Mammary epithelial cell (primary cell): ENCODE measurements at regions not wholly inside any gene's neighbourhood (a gene's known extent, or its start where the extent isn't known, plus 50 kb on each side); places are given as distances from the start of the nearest gene placed in this dataset.

Experiments used
- EZH2 ChIP-seq: IDR thresholded peaks from 2 replicates; pipeline ENCODE4 v1.6.1; 2012; ENCODE audit warnings: low read length, inconsistent platforms, borderline replicate concordance
- TF ChIP-seq, protein P1 (sequence below), 2 donors: IDR thresholded peaks in 1 of 2; conservative IDR thresholded peaks in 1 of 2; 2 replicates each; pipeline ENCODE4 v1.5.1; 2011 to 2012; ENCODE audit warnings: inconsistent platforms in 2 of 2, low read length in 2 of 2, mild to moderate bottlenecking in 2 of 2, control low read depth in 1 of 2, low read depth in 1 of 2; ENCODE audit not compliant: insufficient read depth in 1 of 2; ENCODE audit errors: extremely low read depth in 1 of 2

DNA sequence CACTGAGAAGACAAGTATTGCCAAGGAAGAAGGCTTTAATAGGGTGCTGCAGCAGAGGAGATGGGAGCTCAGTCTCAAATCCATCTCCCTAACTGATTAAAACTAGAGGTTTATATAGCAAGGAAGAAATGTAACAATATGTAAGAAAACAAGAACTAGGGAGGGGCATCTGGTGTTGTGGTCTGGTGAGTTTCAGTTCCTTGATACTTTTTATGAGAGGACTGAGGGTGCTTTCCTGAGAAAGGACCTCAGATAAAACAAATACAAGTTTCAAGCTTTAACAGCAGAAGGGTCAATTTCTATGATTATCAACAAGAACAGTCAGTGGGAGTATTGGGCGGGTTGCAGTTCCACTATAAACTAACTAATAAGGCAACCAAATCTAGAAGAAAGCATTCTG lies 1967.5 kb downstream of the SUCLG1 start:
- TF ChIP-seq, protein P1, sequence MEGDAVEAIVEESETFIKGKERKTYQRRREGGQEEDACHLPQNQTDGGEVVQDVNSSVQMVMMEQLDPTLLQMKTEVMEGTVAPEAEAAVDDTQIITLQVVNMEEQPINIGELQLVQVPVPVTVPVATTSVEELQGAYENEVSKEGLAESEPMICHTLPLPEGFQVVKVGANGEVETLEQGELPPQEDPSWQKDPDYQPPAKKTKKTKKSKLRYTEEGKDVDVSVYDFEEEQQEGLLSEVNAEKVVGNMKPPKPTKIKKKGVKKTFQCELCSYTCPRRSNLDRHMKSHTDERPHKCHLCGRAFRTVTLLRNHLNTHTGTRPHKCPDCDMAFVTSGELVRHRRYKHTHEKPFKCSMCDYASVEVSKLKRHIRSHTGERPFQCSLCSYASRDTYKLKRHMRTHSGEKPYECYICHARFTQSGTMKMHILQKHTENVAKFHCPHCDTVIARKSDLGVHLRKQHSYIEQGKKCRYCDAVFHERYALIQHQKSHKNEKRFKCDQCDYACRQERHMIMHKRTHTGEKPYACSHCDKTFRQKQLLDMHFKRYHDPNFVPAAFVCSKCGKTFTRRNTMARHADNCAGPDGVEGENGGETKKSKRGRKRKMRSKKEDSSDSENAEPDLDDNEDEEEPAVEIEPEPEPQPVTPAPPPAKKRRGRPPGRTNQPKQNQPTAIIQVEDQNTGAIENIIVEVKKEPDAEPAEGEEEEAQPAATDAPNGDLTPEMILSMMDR (conservative IDR thresholded peaks at IDR 0.05 in 1 of 2, IDR thresholded peaks at IDR 0.05 in 1 of 2; ENCODE audit: extremely low read depth in 1 of 2, insufficient read depth in 1 of 2, low read depth in 1 of 2, low read length in 2 of 2), result no peak
- no peak for TF ChIP-seq EZH2
